GM23338 (cell line): ENCODE measurements at regions not wholly inside any gene's neighbourhood (a gene's known extent, or its start where the extent isn't known, plus 50 kb on each side); places are given as distances from the start of the nearest gene placed in this dataset.

Experiments
- CREB1 ChIP-seq: fragments of 250-450 bp; sonication (Bioruptor Pico); IDR thresholded peaks from 2 replicates; pipeline ENCODE4 v1.5.0; 2020; ENCODE audit warnings: low read depth, mild to moderate bottlenecking, moderate library complexity
- CTCF ChIP-seq, 2 experiments: fragments of 200-600 bp in 1 of 2; sonication (generic) in 1 of 2; conservative IDR thresholded peaks; 2 replicates each; pipeline versions ENCODE4 v1.5.1 to v1.6.1; 2016 to 2017; ENCODE audit warnings: antibody characterized with exemption in 2 of 2, low read depth in 2 of 2, mild to moderate bottlenecking in 2 of 2, moderate library complexity in 1 of 2
- ETS1 ChIP-seq: IDR thresholded peaks from 2 replicates; pipeline ENCODE4 v1.6.1; 2016; ENCODE audit warnings: antibody characterized with exemption
- EZH2 ChIP-seq: fragments of 200-600 bp; sonication (generic); IDR thresholded peaks from one replicate; pipeline ENCODE4 v1.8.0; 2017; ENCODE audit warnings: antibody characterized with exemption, mild to moderate bottlenecking, low read depth; ENCODE audit not compliant: unreplicated experiment
- EZH2phosphoT487 ChIP-seq: fragments of 200-600 bp; sonication (generic); IDR thresholded peaks from one replicate; pipeline ENCODE4 v1.8.1; 2018; ENCODE audit warnings: antibody characterized with exemption; ENCODE audit not compliant: unreplicated experiment
- JUNB ChIP-seq: IDR thresholded peaks from one replicate; pipeline ENCODE4 v1.6.1; 2016; ENCODE audit warnings: antibody characterized with exemption; ENCODE audit not compliant: unreplicated experiment
- NANOG ChIP-seq: IDR thresholded peaks from 2 replicates; pipeline ENCODE4 v1.6.1; 2016; ENCODE audit warnings: antibody characterized with exemption, borderline replicate concordance
- POLR2AphosphoS5 ChIP-seq: IDR thresholded peaks from 2 replicates; pipeline ENCODE4 v1.6.1; 2016; ENCODE audit warnings: antibody characterized with exemption, low read depth
- REST ChIP-seq: IDR thresholded peaks from one replicate; pipeline ENCODE4 v1.6.1; 2018; ENCODE audit warnings: antibody characterized with exemption; ENCODE audit not compliant: unreplicated experiment
- ZNF114 ChIP-seq: fragments of 250-450 bp; sonication (Bioruptor Pico); IDR thresholded peaks from 2 replicates; pipeline ENCODE4 v1.5.0; 2020; ENCODE audit warnings: mild to moderate bottlenecking, moderate library complexity

GRCh38 chr20:12072221-12072953 lies 154.7 kb downstream of the BTBD3 start:
- TF ChIP-seq EZH2 (no peak), CTCF (conservative IDR thresholded peaks at IDR 0.05; ENCODE audit: low read depth in 2 of 2) (no peak), REST (no peak), CREB1 (CRISPR knock-in tag) (no peak), POLR2AphosphoS5 (no peak), EZH2phosphoT487 (no peak), NANOG (no peak), JUNB (no peak), ZNF114 (CRISPR knock-in tag) (no peak), ETS1 (no peak)
